Peyer's patch (tissue), 4 donors: ENCODE measurements at regions not wholly inside any gene's neighbourhood (a gene's known extent, or its start where the extent isn't known, plus 50 kb on each side); places are given as distances from the start of the nearest gene placed in this dataset.
"Not testable (repeated sequence)": the region's sequence is repeated elsewhere in the genome, so short reads cannot be mapped to it uniquely, and the experiment has no call there.

Experiments used
- DNase-seq, 3 donors: peaks; one replicate each; pipeline ENCODE4 v3.0.0-alpha.2; 2017 to 2019
- H3K27ac ChIP-seq, 4 donors: fragments of 200-600 bp; sonication (generic); one replicate each; pipeline ENCODE4 v1.5.1; 2016 to 2019
- H3K27me3 ChIP-seq, 2 donors: fragments of 200-600 bp; sonication (generic); one replicate each; pipeline ENCODE4 v1.5.1; 2019
- H3K36me3 ChIP-seq, 3 donors: fragments of 200-600 bp; sonication (generic); one replicate each; pipeline ENCODE4 v1.5.1; 2016 to 2019
- H3K4me1 ChIP-seq, 4 donors: fragments of 200-600 bp; sonication (generic); one replicate each; pipeline ENCODE4 v1.5.1; 2016 to 2019
- H3K4me3 ChIP-seq, 4 donors: fragments of 200-600 bp; sonication (generic); 1 replicate in 3 of 4; 2 replicates in 1 of 4; pipeline ENCODE4 v1.5.1; 2016 to 2019; ENCODE audit warnings: mild to moderate bottlenecking in 1 of 4
- H3K9me3 ChIP-seq, 4 donors: fragments of 200-600 bp; sonication (generic); one replicate each; pipeline ENCODE4 v1.5.1; 2016 to 2019; ENCODE audit warnings: mild to moderate bottlenecking in 1 of 4
- CTCF ChIP-seq, 6 experiments: fragments of 450-650 bp in 4 of 6; fragments of 200-600 bp in 2 of 6; sonication (generic) in 1 of 6; IDR thresholded peaks; one replicate each; pipeline ENCODE4 v1.5.1; 2017 to 2019; ENCODE audit warnings: antibody characterized with exemption in 6 of 6, mild to moderate bottlenecking in 3 of 6, moderate library complexity in 1 of 6
- POLR2A ChIP-seq, 2 donors: fragments of 450-650 bp; IDR thresholded peaks; one replicate each; pipeline ENCODE4 v1.5.1; 2017; ENCODE audit warnings: antibody characterized with exemption in 2 of 2, mild to moderate bottlenecking in 2 of 2, moderate library complexity in 2 of 2

- Histone ChIP-seq H3K27me3 (no peaks in the 10 kb centered on the region), H3K27ac (no peak overlapping the region), H3K9me3 (no peaks in the 10 kb centered on the region), H3K4me3 (no peak overlapping the region), H3K4me1 (no peaks in the 10 kb centered on the region), H3K36me3 (no peaks in the 10 kb centered on the region)
- DNase-seq, result no peak
- TF ChIP-seq POLR2A (IDR thresholded peaks at IDR 0.05) (no peak), CTCF (IDR thresholded peaks at IDR 0.05) (no peak)
Measured at GRCh38 chr2:7146151-7146550, 228.9 kb downstream of the RNF144A start.

GRCh38 chr2:7154656-7155055 lies 237.4 kb downstream of the RNF144A start:
- Histone ChIP-seq H3K36me3 (no peaks in the 10 kb centered on the region), H3K4me3 (no peak overlapping the region), H3K4me1 (no peaks in the 10 kb centered on the region), H3K9me3 (no peaks in the 10 kb centered on the region), H3K27me3 (no peaks in the 10 kb centered on the region), H3K27ac (no peak overlapping the region)
- no peak for DNase-seq
- TF ChIP-seq POLR2A (IDR thresholded peaks at IDR 0.05) (no peak), CTCF (IDR thresholded peaks at IDR 0.05) (no peak)

- TF ChIP-seq POLR2A (IDR thresholded peaks at IDR 0.05) (no peak), CTCF (IDR thresholded peaks at IDR 0.05) (no peak)
Measured at GRCh38 chr2:7161501-7161900, 244.3 kb downstream of the RNF144A start.

GRCh38 chr2:7165736-7166135 lies 248.5 kb downstream of the RNF144A start:
- DNase-seq, result no peak
- H3K27me3 ChIP-seq, result no peaks in the 10 kb centered on the region
- no peak overlapping the region for H3K4me3 ChIP-seq
- TF ChIP-seq POLR2A (IDR thresholded peaks at IDR 0.05) (no peak), CTCF (IDR thresholded peaks at IDR 0.05) (no peak)
- H3K27ac ChIP-seq, result no peak overlapping the region
- no peaks in the 10 kb centered on the region for H3K4me1 ChIP-seq
- H3K9me3 ChIP-seq, result no peaks in the 10 kb centered on the region
- H3K36me3 ChIP-seq, result no peaks in the 10 kb centered on the region

More at GRCh38 chr2:7161501-7161900, 244.3 kb downstream of the RNF144A start:
- no peak for DNase-seq
- no peaks in the 10 kb centered on the region for H3K27me3 ChIP-seq
- H3K9me3 ChIP-seq, result no peaks in the 10 kb centered on the region
- no peaks in the 10 kb centered on the region for H3K4me1 ChIP-seq
- H3K36me3 ChIP-seq, result no peaks in the 10 kb centered on the region
- H3K27ac ChIP-seq, result no peak overlapping the region
- no peak overlapping the region for H3K4me3 ChIP-seq

- H3K4me1 ChIP-seq, result no peaks in the 10 kb centered on the region
- H3K27ac ChIP-seq, result no peak overlapping the region
- H3K36me3 ChIP-seq, result no peaks in the 10 kb centered on the region
- no peaks in the 10 kb centered on the region for H3K9me3 ChIP-seq
- no peaks in the 10 kb centered on the region for H3K27me3 ChIP-seq
- TF ChIP-seq POLR2A (IDR thresholded peaks at IDR 0.05), result no peak
- no peak for TF ChIP-seq CTCF (IDR thresholded peaks at IDR 0.05)
- no peak overlapping the region for H3K4me3 ChIP-seq
- no peak for DNase-seq
Measured at GRCh38 chr2:7167801-7168411, 250.7 kb downstream of the RNF144A start.

- DNase-seq, result no peak
- TF ChIP-seq POLR2A (IDR thresholded peaks at IDR 0.05), result no peak
- TF ChIP-seq CTCF (IDR thresholded peaks at IDR 0.05), result no peak
- Histone ChIP-seq H3K4me3 (no peak overlapping the region), H3K9me3 (no peaks in the 10 kb centered on the region), H3K36me3 (no peaks in the 10 kb centered on the region), H3K4me1 (no peaks in the 10 kb centered on the region), H3K27me3 (no peaks in the 10 kb centered on the region), H3K27ac (no peak overlapping the region)
Measured at GRCh38 chr2:7169593-7169992, 252.4 kb downstream of the RNF144A start.

GRCh38 chr2:7178996-7179395 lies 261.8 kb downstream of the RNF144A start:
- not testable (repeated sequence) for H3K4me3 ChIP-seq, H3K36me3 ChIP-seq, H3K9me3 ChIP-seq, H3K27me3 ChIP-seq, H3K27ac ChIP-seq, H3K4me1 ChIP-seq, DNase-seq
